ENCODE measurements at regions not wholly inside any gene's neighbourhood (a gene's known extent, or its start where the extent isn't known, plus 50 kb on each side); places are given as distances from the start of the nearest gene placed in this dataset.

GRCh38 chr12:127294651-127295210 is 972.2 kb upstream of the TMEM132C start:
- DNase-seq (ENCODE audit: low read depth in 2 of 2, low spot score in 1 of 2) = no peak

- no peak for DNase-seq (ENCODE audit: low read depth in 2 of 2, low spot score in 1 of 2)
Observed at GRCh38 chr12:127295630-127296029, 971.3 kb upstream of the TMEM132C start.

- no peak for DNase-seq (ENCODE audit: low read depth in 2 of 2, low spot score in 1 of 2)
Observed at GRCh38 chr12:127296591-127296990, 970.4 kb upstream of the TMEM132C start.

- no peak for DNase-seq (ENCODE audit: low read depth in 2 of 2, low spot score in 1 of 2)
Observed at GRCh38 chr12:127297327-127297726, 969.6 kb upstream of the TMEM132C start.

- no peak for DNase-seq (ENCODE audit: low read depth in 2 of 2, low spot score in 1 of 2)
Observed at GRCh38 chr12:127300075-127300474, 966.9 kb upstream of the TMEM132C start.

- no peak for DNase-seq (ENCODE audit: low read depth in 2 of 2, low spot score in 1 of 2)
Observed at GRCh38 chr12:127300753-127301152, 966.2 kb upstream of the TMEM132C start.

- DNase-seq (ENCODE audit: low read depth in 2 of 2, low spot score in 1 of 2) = no peak
Observed at GRCh38 chr12:127301876-127302275, 965.1 kb upstream of the TMEM132C start.

- no peak for DNase-seq (ENCODE audit: low read depth in 2 of 2, low spot score in 1 of 2)
Observed at GRCh38 chr12:127304751-127305725, 961.9 kb upstream of the TMEM132C start.

GRCh38 chr12:127306604-127307215 is 960.3 kb upstream of the TMEM132C start:
- DNase-seq (ENCODE audit: low read depth in 2 of 2, low spot score in 1 of 2) = no peak

- no peak for DNase-seq (ENCODE audit: low read depth in 2 of 2, low spot score in 1 of 2)
Observed at GRCh38 chr12:127307528-127307927, 959.4 kb upstream of the TMEM132C start.

- DNase-seq (ENCODE audit: low read depth in 2 of 2, low spot score in 1 of 2) = no peak
Observed at GRCh38 chr12:127308148-127308547, 958.8 kb upstream of the TMEM132C start.

- DNase-seq (ENCODE audit: low read depth in 2 of 2, low spot score in 1 of 2) = no peak
Observed at GRCh38 chr12:127310548-127310947, 956.4 kb upstream of the TMEM132C start.

GRCh38 chr12:127311720-127312364 is 955.1 kb upstream of the TMEM132C start:
- DNase-seq (ENCODE audit: low read depth in 2 of 2, low spot score in 1 of 2) = no peak

- no peak for DNase-seq (ENCODE audit: low read depth in 2 of 2, low spot score in 1 of 2)
Observed at GRCh38 chr12:127324681-127325080, 942.3 kb upstream of the TMEM132C start.

GRCh38 chr12:127327986-127328385 is 939.0 kb upstream of the TMEM132C start:
- no peak for DNase-seq (ENCODE audit: low read depth in 2 of 2, low spot score in 1 of 2)

- DNase-seq (ENCODE audit: low read depth in 2 of 2, low spot score in 1 of 2) = no peak
Observed at GRCh38 chr12:127328867-127329266, 938.1 kb upstream of the TMEM132C start.

- no peak for DNase-seq (ENCODE audit: low read depth in 2 of 2, low spot score in 1 of 2)
Observed at GRCh38 chr12:127334365-127334764, 932.6 kb upstream of the TMEM132C start.

- no peak for DNase-seq (ENCODE audit: low read depth in 2 of 2, low spot score in 1 of 2)
Observed at GRCh38 chr12:127334912-127335644, 931.9 kb upstream of the TMEM132C start.

- DNase-seq (ENCODE audit: low read depth in 2 of 2, low spot score in 1 of 2) = no peak
Observed at GRCh38 chr12:127336416-127336815, 930.6 kb upstream of the TMEM132C start.

- no peak for DNase-seq (ENCODE audit: low read depth in 2 of 2, low spot score in 1 of 2)
Observed at GRCh38 chr12:127339065-127339464, 927.9 kb upstream of the TMEM132C start.

GRCh38 chr12:127340381-127340780 is 926.6 kb upstream of the TMEM132C start:
- no peak for DNase-seq (ENCODE audit: low read depth in 2 of 2, low spot score in 1 of 2)

Measured in stimulated activated CD8-positive, alpha-beta memory T cell treated with anti-CD3 and anti-CD28 coated beads, Interleukin-4, amount 100 ng/mL, for 1 hour (primary cell).